Liver (tissue), 8 donors: ENCODE measurements at regions not wholly inside any gene's neighbourhood (a gene's known extent, or its start where the extent isn't known, plus 50 kb on each side); places are given as distances from the start of the nearest gene placed in this dataset.

Experiments used
- DNase-seq: peaks from one replicate; pipeline ENCODE4 v3.0.0-alpha.2; 2017; ENCODE audit warnings: low spot score
- H3K27ac ChIP-seq, 2 donors: one replicate each; pipeline ENCODE4 v1.7.0; 2013; ENCODE audit warnings: inconsistent platforms in 2 of 2, low read length in 2 of 2, control low read depth in 1 of 2, low read depth in 1 of 2, mild to moderate bottlenecking in 1 of 2
- H3K27me3 ChIP-seq, 4 donors: one replicate each; pipeline versions ENCODE4 v1.6.1 to v1.7.0; 2013; ENCODE audit warnings: low read length in 3 of 4, inconsistent platforms in 1 of 4, mild to moderate bottlenecking in 1 of 4, moderate library complexity in 1 of 4; ENCODE audit not compliant: control insufficient read depth in 4 of 4, insufficient read depth in 4 of 4
- H3K36me3 ChIP-seq, 4 donors: one replicate each; pipeline versions ENCODE4 v1.6.1 to v1.7.0; 2013; ENCODE audit warnings: low read length in 3 of 4, mild to moderate bottlenecking in 3 of 4, low read depth in 1 of 4, moderate library complexity in 1 of 4; ENCODE audit not compliant: control insufficient read depth in 4 of 4, insufficient read depth in 3 of 4
- H3K4me1 ChIP-seq, 4 donors: one replicate each; pipeline versions ENCODE4 v1.6.1 to v1.7.0; 2013; ENCODE audit warnings: low read length in 3 of 4, mild to moderate bottlenecking in 3 of 4, moderate library complexity in 1 of 4; ENCODE audit not compliant: control insufficient read depth in 4 of 4, insufficient read depth in 4 of 4
- H3K4me3 ChIP-seq, 3 donors: one replicate each; pipeline versions ENCODE4 v1.6.1 to v1.7.0; 2013; ENCODE audit warnings: low read length in 3 of 3, control low read depth in 1 of 3, low read depth in 1 of 3, mild to moderate bottlenecking in 1 of 3
- H3K9ac ChIP-seq, 2 donors: one replicate each; pipeline ENCODE4 v1.7.0; 2013; ENCODE audit warnings: low read length in 2 of 2, mild to moderate bottlenecking in 2 of 2, moderate library complexity in 2 of 2, control low read depth in 1 of 2, low read depth in 1 of 2
- H3K9me3 ChIP-seq, 4 donors: one replicate each; pipeline versions ENCODE4 v1.6.1 to v1.7.0; 2013; ENCODE audit warnings: low read length in 3 of 4; ENCODE audit not compliant: control insufficient read depth in 4 of 4
- CTCF ChIP-seq: fragments of 150-350 bp; IDR thresholded peaks from 2 replicates; pipeline ENCODE4 v1.5.1; 2017; ENCODE audit warnings: improper control_type of control experiment, low read depth, low read length; ENCODE audit not compliant: missing input control
- EGR1 ChIP-seq, 2 donors: IDR thresholded peaks; 2 replicates each; pipeline ENCODE4 v1.6.1; 2016 to 2018; ENCODE audit warnings: antibody characterized with exemption in 2 of 2, low read depth in 2 of 2
- FOXA1 ChIP-seq: IDR thresholded peaks from 2 replicates; pipeline ENCODE4 v1.6.1; 2016; ENCODE audit warnings: antibody characterized with exemption
- FOXA2 ChIP-seq: IDR thresholded peaks from 2 replicates; pipeline ENCODE4 v1.6.1; 2016; ENCODE audit warnings: antibody characterized with exemption
- GABPA ChIP-seq, 2 donors: IDR thresholded peaks in 1 of 2; conservative IDR thresholded peaks in 1 of 2; 2 replicates each; pipeline ENCODE4 v1.6.1; 2016; ENCODE audit warnings: antibody characterized with exemption in 2 of 2, mild to moderate bottlenecking in 1 of 2, moderate library complexity in 1 of 2
- HNF4A ChIP-seq, 2 donors: conservative IDR thresholded peaks; 2 replicates each; pipeline ENCODE4 v1.6.1; 2016; ENCODE audit warnings: antibody characterized with exemption in 2 of 2, mild to moderate bottlenecking in 2 of 2
- HNF4G ChIP-seq: IDR thresholded peaks from 2 replicates; pipeline ENCODE4 v1.6.1; 2016; ENCODE audit warnings: antibody characterized with exemption
- JUND ChIP-seq, 2 donors: IDR thresholded peaks; 2 replicates each; pipeline ENCODE4 v1.6.1; 2016; ENCODE audit warnings: antibody characterized with exemption in 2 of 2
- MAX ChIP-seq: IDR thresholded peaks from 2 replicates; pipeline ENCODE4 v1.6.1; 2016; ENCODE audit warnings: antibody characterized with exemption
- NR2F2 ChIP-seq: IDR thresholded peaks from 2 replicates; pipeline ENCODE4 v1.6.1; 2016; ENCODE audit warnings: antibody characterized with exemption
- RAD21 ChIP-seq, 2 donors: IDR thresholded peaks; 2 replicates each; pipeline ENCODE4 v1.6.1; 2016; ENCODE audit warnings: antibody characterized with exemption in 2 of 2, mild to moderate bottlenecking in 2 of 2
- RXRA ChIP-seq, 2 donors: IDR thresholded peaks; 2 replicates each; pipeline ENCODE4 v1.6.1; 2017 to 2018; ENCODE audit warnings: antibody characterized with exemption in 2 of 2, mild to moderate bottlenecking in 1 of 2
- SP1 ChIP-seq: IDR thresholded peaks from 2 replicates; pipeline ENCODE4 v1.6.1; 2018; ENCODE audit warnings: antibody characterized with exemption, mild to moderate bottlenecking
- TAF1 ChIP-seq: conservative IDR thresholded peaks from 2 replicates; pipeline ENCODE4 v1.6.1; 2016; ENCODE audit warnings: antibody characterized with exemption, mild to moderate bottlenecking
- YY1 ChIP-seq: IDR thresholded peaks from 2 replicates; pipeline ENCODE4 v1.6.1; 2016; ENCODE audit warnings: antibody characterized with exemption, mild to moderate bottlenecking
- ZBTB33 ChIP-seq: IDR thresholded peaks from 2 replicates; pipeline ENCODE4 v1.6.1; 2016; ENCODE audit warnings: antibody characterized with exemption
- whole genome bisulfite sequencing: extraction: QIAGEN DNeasy Blood & Tissue Kit; methylation state at CpG from one replicate; pipeline ENCODE4 v1.1.7; 2013; 5-methylcytosine and 5-hydroxymethylcytosine counted together
- TF ChIP-seq, protein P1 (sequence below): IDR thresholded peaks from 2 replicates; pipeline ENCODE4 v1.6.1; 2016; ENCODE audit warnings: antibody characterized with exemption
- TF ChIP-seq, protein P2 (sequence below): IDR thresholded peaks from 2 replicates; pipeline ENCODE4 v1.6.1; 2016; ENCODE audit warnings: antibody characterized with exemption, mild to moderate bottlenecking
- donor health status: healthy.
- donor health status: healthy.
- donor health status: healthy.
- donor health status: healthy.
- donor health status: healthy.

DNA sequence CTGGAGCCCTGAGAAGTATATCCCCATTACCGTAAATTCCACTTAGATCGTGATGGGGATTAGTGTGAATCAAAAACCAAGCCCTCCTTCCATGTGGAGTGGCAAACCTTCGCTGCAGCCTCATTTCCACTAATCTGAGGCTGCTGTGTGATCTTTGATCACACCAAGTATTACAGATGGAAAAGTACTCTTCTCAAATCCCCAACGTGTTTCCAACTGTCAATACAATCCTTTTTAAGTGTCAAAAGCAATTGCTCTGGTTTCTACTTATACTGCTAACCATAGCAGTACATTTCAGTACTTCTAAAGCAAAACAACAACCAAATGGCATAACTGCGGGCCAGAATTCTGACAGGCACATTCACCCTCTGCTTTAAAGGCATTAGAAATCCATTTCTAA lies 307.7 kb upstream of the ADAMTS16 start:
- H3K9me3 ChIP-seq: no peaks in the 10 kb centered on the region
- DNase-seq: no peak
- H3K27ac ChIP-seq: no peak overlapping the region
- H3K4me1 ChIP-seq: no peaks in the 10 kb centered on the region
- no peaks in the 10 kb centered on the region for H3K36me3 ChIP-seq
- WGBS: 65% methylated on average over 5 of the region's 5 CpGs
- H3K27me3 ChIP-seq: no peaks in the 10 kb centered on the region
- H3K9ac ChIP-seq: no peak overlapping the region
- no peak for TF ChIP-seq JUND (IDR thresholded peaks at IDR 0.05)
- TF ChIP-seq, protein P1, sequence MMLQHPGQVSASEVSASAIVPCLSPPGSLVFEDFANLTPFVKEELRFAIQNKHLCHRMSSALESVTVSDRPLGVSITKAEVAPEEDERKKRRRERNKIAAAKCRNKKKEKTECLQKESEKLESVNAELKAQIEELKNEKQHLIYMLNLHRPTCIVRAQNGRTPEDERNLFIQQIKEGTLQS: no peak
- no peak for TF ChIP-seq ZBTB33
- TF ChIP-seq SP1: no peak
- no peak for TF ChIP-seq TAF1
- TF ChIP-seq FOXA1: no peak
- no peak for TF ChIP-seq RAD21 (IDR thresholded peaks at IDR 0.05)
- no peak for TF ChIP-seq HNF4G
- no peak for TF ChIP-seq HNF4A (conservative IDR thresholded peaks at IDR 0.05)
- TF ChIP-seq, protein P2, sequence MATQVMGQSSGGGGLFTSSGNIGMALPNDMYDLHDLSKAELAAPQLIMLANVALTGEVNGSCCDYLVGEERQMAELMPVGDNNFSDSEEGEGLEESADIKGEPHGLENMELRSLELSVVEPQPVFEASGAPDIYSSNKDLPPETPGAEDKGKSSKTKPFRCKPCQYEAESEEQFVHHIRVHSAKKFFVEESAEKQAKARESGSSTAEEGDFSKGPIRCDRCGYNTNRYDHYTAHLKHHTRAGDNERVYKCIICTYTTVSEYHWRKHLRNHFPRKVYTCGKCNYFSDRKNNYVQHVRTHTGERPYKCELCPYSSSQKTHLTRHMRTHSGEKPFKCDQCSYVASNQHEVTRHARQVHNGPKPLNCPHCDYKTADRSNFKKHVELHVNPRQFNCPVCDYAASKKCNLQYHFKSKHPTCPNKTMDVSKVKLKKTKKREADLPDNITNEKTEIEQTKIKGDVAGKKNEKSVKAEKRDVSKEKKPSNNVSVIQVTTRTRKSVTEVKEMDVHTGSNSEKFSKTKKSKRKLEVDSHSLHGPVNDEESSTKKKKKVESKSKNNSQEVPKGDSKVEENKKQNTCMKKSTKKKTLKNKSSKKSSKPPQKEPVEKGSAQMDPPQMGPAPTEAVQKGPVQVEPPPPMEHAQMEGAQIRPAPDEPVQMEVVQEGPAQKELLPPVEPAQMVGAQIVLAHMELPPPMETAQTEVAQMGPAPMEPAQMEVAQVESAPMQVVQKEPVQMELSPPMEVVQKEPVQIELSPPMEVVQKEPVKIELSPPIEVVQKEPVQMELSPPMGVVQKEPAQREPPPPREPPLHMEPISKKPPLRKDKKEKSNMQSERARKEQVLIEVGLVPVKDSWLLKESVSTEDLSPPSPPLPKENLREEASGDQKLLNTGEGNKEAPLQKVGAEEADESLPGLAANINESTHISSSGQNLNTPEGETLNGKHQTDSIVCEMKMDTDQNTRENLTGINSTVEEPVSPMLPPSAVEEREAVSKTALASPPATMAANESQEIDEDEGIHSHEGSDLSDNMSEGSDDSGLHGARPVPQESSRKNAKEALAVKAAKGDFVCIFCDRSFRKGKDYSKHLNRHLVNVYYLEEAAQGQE: no peak
- TF ChIP-seq RXRA (IDR thresholded peaks at IDR 0.05): no peak
- no peak for TF ChIP-seq YY1
- TF ChIP-seq CTCF: no peak
- no peak for TF ChIP-seq NR2F2
- TF ChIP-seq MAX: no peak
- TF ChIP-seq FOXA2: no peak
- no peak overlapping the region for H3K4me3 ChIP-seq

GRCh38 chr5:4833104-4833738 lies 306.9 kb upstream of the ADAMTS16 start:
- no peaks in the 10 kb centered on the region for H3K27me3 ChIP-seq
- DNase-seq: no peak
- no peaks in the 10 kb centered on the region for H3K9me3 ChIP-seq
- no peak overlapping the region for H3K9ac ChIP-seq
- H3K4me1 ChIP-seq: no peaks in the 10 kb centered on the region
- no peak overlapping the region for H3K4me3 ChIP-seq
- H3K36me3 ChIP-seq: no peaks in the 10 kb centered on the region
- H3K27ac ChIP-seq: no peak overlapping the region
- 49% methylated on average over 4 of the region's 4 CpGs for WGBS
- TF ChIP-seq RAD21 (IDR thresholded peaks at IDR 0.05): no peak
- TF ChIP-seq FOXA2: no peak
- no peak for TF ChIP-seq GABPA (IDR thresholded peaks at IDR 0.05 in 1 of 2, conservative IDR thresholded peaks at IDR 0.05 in 1 of 2)
- no peak for TF ChIP-seq ZBTB33
- no peak for TF ChIP-seq FOXA1
- TF ChIP-seq HNF4G: no peak
- no peak for TF ChIP-seq NR2F2
- TF ChIP-seq YY1: no peak
- TF ChIP-seq EGR1 (IDR thresholded peaks at IDR 0.05; ENCODE audit: low read depth in 2 of 2): no peak
- TF ChIP-seq HNF4A (conservative IDR thresholded peaks at IDR 0.05): no peak
- TF ChIP-seq CTCF: no peak
- no peak for TF ChIP-seq JUND (IDR thresholded peaks at IDR 0.05)
- no peak for TF ChIP-seq RXRA (IDR thresholded peaks at IDR 0.05)
- no peak for TF ChIP-seq TAF1
- TF ChIP-seq, protein P1: no peak
- no peak for TF ChIP-seq MAX
